ENCODE measurements at regions not wholly inside any gene's neighbourhood (a gene's known extent, or its start where the extent isn't known, plus 50 kb on each side); places are given as distances from the start of the nearest gene placed in this dataset.
"Not testable (repeated sequence)": the region's sequence is repeated elsewhere in the genome, so short reads cannot be mapped to it uniquely, and the experiment has no call there.

- H3K36me3 ChIP-seq (ENCODE audit: insufficient read depth, low read depth, low read length): no peaks in the 10 kb centered on the region
- H3K27me3 ChIP-seq (ENCODE audit: insufficient read depth, low read length): no peaks in the 10 kb centered on the region
- H3K4me3 ChIP-seq (ENCODE audit: low read length): no peak overlapping the region
- no peaks in the 10 kb centered on the region for H3K4me1 ChIP-seq (ENCODE audit: insufficient read depth, low read length)
- no peaks in the 10 kb centered on the region for H3K9me3 ChIP-seq (ENCODE audit: insufficient read depth, low read depth, low read length)
- H3K27ac ChIP-seq (ENCODE audit: low read length): no peak overlapping the region
- no peak overlapping the region for H3K9ac ChIP-seq (ENCODE audit: low read depth, low read length)
Measured at GRCh38 chr3:177842743-177843734, 645.8 kb upstream of the TBL1XR1 start.

GRCh38 chr3:177852001-177852807 is 654.9 kb upstream of the TBL1XR1 start:
- no peaks in the 10 kb centered on the region for H3K36me3 ChIP-seq (ENCODE audit: insufficient read depth, low read depth, low read length)
- no peak overlapping the region for H3K4me3 ChIP-seq (ENCODE audit: low read length)
- H3K9ac ChIP-seq (ENCODE audit: low read depth, low read length): no peak overlapping the region
- H3K27ac ChIP-seq (ENCODE audit: low read length): no peak overlapping the region
- no peaks in the 10 kb centered on the region for H3K27me3 ChIP-seq (ENCODE audit: insufficient read depth, low read length)
- H3K4me1 ChIP-seq (ENCODE audit: insufficient read depth, low read length): no peaks in the 10 kb centered on the region
- no peaks in the 10 kb centered on the region for H3K9me3 ChIP-seq (ENCODE audit: insufficient read depth, low read depth, low read length)

- no peak overlapping the region for H3K27ac ChIP-seq (ENCODE audit: low read length)
- no peaks in the 10 kb centered on the region for H3K27me3 ChIP-seq (ENCODE audit: insufficient read depth, low read length)
- no peaks in the 10 kb centered on the region for H3K9me3 ChIP-seq (ENCODE audit: insufficient read depth, low read depth, low read length)
- H3K36me3 ChIP-seq (ENCODE audit: insufficient read depth, low read depth, low read length): no peaks in the 10 kb centered on the region
- H3K4me3 ChIP-seq (ENCODE audit: low read length): no peak overlapping the region
- H3K9ac ChIP-seq (ENCODE audit: low read depth, low read length): no peak overlapping the region
- no peaks in the 10 kb centered on the region for H3K4me1 ChIP-seq (ENCODE audit: insufficient read depth, low read length)
Measured at GRCh38 chr3:177855021-177855420, 657.7 kb upstream of the TBL1XR1 start.

- Histone ChIP-seq H3K9me3 (ENCODE audit: insufficient read depth, low read depth, low read length) (no peaks in the 10 kb centered on the region), H3K36me3 (ENCODE audit: insufficient read depth, low read depth, low read length) (no peaks in the 10 kb centered on the region), H3K4me1 (ENCODE audit: insufficient read depth, low read length) (no peaks in the 10 kb centered on the region), H3K4me3 (ENCODE audit: low read length) (no peak overlapping the region), H3K27me3 (ENCODE audit: insufficient read depth, low read length) (no peaks in the 10 kb centered on the region), H3K9ac (ENCODE audit: low read depth, low read length) (no peak overlapping the region), H3K27ac (ENCODE audit: low read length) (no peak overlapping the region)
Measured at GRCh38 chr3:177860184-177860583, 662.9 kb upstream of the TBL1XR1 start.

- Histone ChIP-seq H3K4me3 (ENCODE audit: low read length) (no peak overlapping the region), H3K36me3 (ENCODE audit: insufficient read depth, low read depth, low read length) (no peaks in the 10 kb centered on the region), H3K9ac (ENCODE audit: low read depth, low read length) (no peak overlapping the region), H3K27me3 (ENCODE audit: insufficient read depth, low read length) (no peaks in the 10 kb centered on the region), H3K9me3 (ENCODE audit: insufficient read depth, low read depth, low read length) (no peaks in the 10 kb centered on the region), H3K27ac (ENCODE audit: low read length) (no peak overlapping the region), H3K4me1 (ENCODE audit: insufficient read depth, low read length) (no peaks in the 10 kb centered on the region)
Measured at GRCh38 chr3:177862962-177863491, 665.7 kb upstream of the TBL1XR1 start.

GRCh38 chr3:177871267-177871666 is 665.0 kb upstream of the KCNMB2 start:
- not testable (repeated sequence) for H3K9me3 ChIP-seq (ENCODE audit: insufficient read depth, low read depth, low read length); H3K36me3 ChIP-seq (ENCODE audit: insufficient read depth, low read depth, low read length); H3K4me1 ChIP-seq (ENCODE audit: insufficient read depth, low read length); H3K27ac ChIP-seq (ENCODE audit: low read length); H3K9ac ChIP-seq (ENCODE audit: low read depth, low read length); H3K27me3 ChIP-seq (ENCODE audit: insufficient read depth, low read length); H3K4me3 ChIP-seq (ENCODE audit: low read length)

- no peaks in the 10 kb centered on the region for H3K36me3 ChIP-seq (ENCODE audit: insufficient read depth, low read depth, low read length)
- no peak overlapping the region for H3K4me3 ChIP-seq (ENCODE audit: low read length)
- no peaks in the 10 kb centered on the region for H3K4me1 ChIP-seq (ENCODE audit: insufficient read depth, low read length)
- H3K9ac ChIP-seq (ENCODE audit: low read depth, low read length): no peak overlapping the region
- H3K9me3 ChIP-seq (ENCODE audit: insufficient read depth, low read depth, low read length): no peaks in the 10 kb centered on the region
- H3K27me3 ChIP-seq (ENCODE audit: insufficient read depth, low read length): no peaks in the 10 kb centered on the region
- H3K27ac ChIP-seq (ENCODE audit: low read length): no peak overlapping the region
Measured at GRCh38 chr3:177878192-177878591, 658.0 kb upstream of the KCNMB2 start.

GRCh38 chr3:177878957-177879356 is 657.3 kb upstream of the KCNMB2 start:
- Histone ChIP-seq H3K27ac (ENCODE audit: low read length) (no peak overlapping the region), H3K27me3 (ENCODE audit: insufficient read depth, low read length) (no peaks in the 10 kb centered on the region), H3K9ac (ENCODE audit: low read depth, low read length) (no peak overlapping the region), H3K9me3 (ENCODE audit: insufficient read depth, low read depth, low read length) (no peaks in the 10 kb centered on the region), H3K4me1 (ENCODE audit: insufficient read depth, low read length) (no peaks in the 10 kb centered on the region), H3K36me3 (ENCODE audit: insufficient read depth, low read depth, low read length) (no peaks in the 10 kb centered on the region), H3K4me3 (ENCODE audit: low read length) (no peak overlapping the region)

GRCh38 chr3:177881351-177881750 is 654.9 kb upstream of the KCNMB2 start:
- Histone ChIP-seq H3K27ac (ENCODE audit: low read length) (no peak overlapping the region), H3K27me3 (ENCODE audit: insufficient read depth, low read length) (no peaks in the 10 kb centered on the region), H3K9me3 (ENCODE audit: insufficient read depth, low read depth, low read length) (no peaks in the 10 kb centered on the region), H3K4me3 (ENCODE audit: low read length) (no peak overlapping the region), H3K36me3 (ENCODE audit: insufficient read depth, low read depth, low read length) (no peaks in the 10 kb centered on the region), H3K4me1 (ENCODE audit: insufficient read depth, low read length) (no peaks in the 10 kb centered on the region), H3K9ac (ENCODE audit: low read depth, low read length) (no peak overlapping the region)

- Histone ChIP-seq H3K27me3 (ENCODE audit: insufficient read depth, low read length) (no peaks in the 10 kb centered on the region), H3K36me3 (ENCODE audit: insufficient read depth, low read depth, low read length) (no peaks in the 10 kb centered on the region), H3K9me3 (ENCODE audit: insufficient read depth, low read depth, low read length) (no peaks in the 10 kb centered on the region), H3K9ac (ENCODE audit: low read depth, low read length) (no peak overlapping the region), H3K4me1 (ENCODE audit: insufficient read depth, low read length) (no peaks in the 10 kb centered on the region), H3K27ac (ENCODE audit: low read length) (no peak overlapping the region), H3K4me3 (ENCODE audit: low read length) (no peak overlapping the region)
Measured at GRCh38 chr3:177882124-177882648, 654.0 kb upstream of the KCNMB2 start.

GRCh38 chr3:177883091-177883490 is 653.1 kb upstream of the KCNMB2 start:
- H3K4me1 ChIP-seq (ENCODE audit: insufficient read depth, low read length): no peaks in the 10 kb centered on the region
- no peaks in the 10 kb centered on the region for H3K9me3 ChIP-seq (ENCODE audit: insufficient read depth, low read depth, low read length)
- no peak overlapping the region for H3K9ac ChIP-seq (ENCODE audit: low read depth, low read length)
- H3K27me3 ChIP-seq (ENCODE audit: insufficient read depth, low read length): no peaks in the 10 kb centered on the region
- no peak overlapping the region for H3K4me3 ChIP-seq (ENCODE audit: low read length)
- no peaks in the 10 kb centered on the region for H3K36me3 ChIP-seq (ENCODE audit: insufficient read depth, low read depth, low read length)
- no peak overlapping the region for H3K27ac ChIP-seq (ENCODE audit: low read length)
